SW480 (cell line): ENCODE measurements at regions not wholly inside any gene's neighbourhood (a gene's known extent, or its start where the extent isn't known, plus 50 kb on each side); places are given as distances from the start of the nearest gene placed in this dataset.
"Not testable (repeated sequence)": the region's sequence is repeated elsewhere in the genome, so short reads cannot be mapped to it uniquely, and the experiment has no call there.

Experiments
- DNase-seq: peaks from one replicate; pipeline ENCODE4 v3.0.0-alpha.2; 2016; ENCODE audit warnings: low spot score

DNA sequence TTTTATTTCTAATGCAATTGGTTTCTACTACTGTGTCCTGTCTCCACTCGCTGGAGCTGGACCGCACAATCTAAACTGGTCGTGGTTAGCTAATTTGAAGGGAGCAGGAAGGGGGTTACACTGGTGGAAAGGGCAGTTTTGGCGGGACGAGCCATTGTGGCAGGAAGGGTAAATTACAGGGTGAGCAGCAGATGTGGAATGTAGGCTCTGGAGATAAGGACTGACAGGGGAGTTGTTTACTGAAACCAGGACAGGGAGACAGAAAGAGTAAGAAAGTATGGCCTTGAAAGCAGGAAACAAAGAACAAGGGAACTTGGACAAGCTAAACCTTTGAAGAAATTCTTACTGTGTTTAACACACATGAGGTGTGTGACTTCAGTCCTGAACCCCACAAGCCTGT lies 147.8 kb downstream of the ATXN7L3B start:
- DNase-seq = no peak

DNA sequence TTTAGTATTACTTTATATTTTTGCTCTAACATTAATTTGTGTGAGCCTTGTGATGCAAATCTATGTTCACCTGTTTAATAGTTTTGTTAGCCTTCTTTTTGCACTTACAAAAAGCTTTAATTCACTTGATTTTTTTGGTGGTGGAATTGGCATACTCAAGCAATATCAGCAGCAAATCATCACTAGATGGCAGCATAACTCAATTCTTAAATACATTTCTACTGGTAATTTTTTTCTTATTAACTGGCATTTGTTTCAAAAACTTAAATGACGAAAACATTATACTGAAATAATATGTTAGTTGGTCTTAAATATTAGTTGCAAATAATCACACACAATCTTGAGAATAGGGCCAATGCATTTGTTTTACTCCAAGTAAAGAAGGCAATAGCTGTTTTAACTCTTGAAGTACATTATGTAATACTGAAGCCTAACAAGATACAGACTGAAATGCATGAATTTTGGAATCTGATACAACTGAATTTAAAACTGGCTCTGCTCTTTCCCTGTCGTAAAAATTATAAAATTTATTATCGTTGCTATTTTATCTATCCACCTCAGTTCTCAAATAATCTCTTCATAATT lies 151.5 kb downstream of the ATXN7L3B start:
- peak; percentile 35 for DNase-seq

DNA sequence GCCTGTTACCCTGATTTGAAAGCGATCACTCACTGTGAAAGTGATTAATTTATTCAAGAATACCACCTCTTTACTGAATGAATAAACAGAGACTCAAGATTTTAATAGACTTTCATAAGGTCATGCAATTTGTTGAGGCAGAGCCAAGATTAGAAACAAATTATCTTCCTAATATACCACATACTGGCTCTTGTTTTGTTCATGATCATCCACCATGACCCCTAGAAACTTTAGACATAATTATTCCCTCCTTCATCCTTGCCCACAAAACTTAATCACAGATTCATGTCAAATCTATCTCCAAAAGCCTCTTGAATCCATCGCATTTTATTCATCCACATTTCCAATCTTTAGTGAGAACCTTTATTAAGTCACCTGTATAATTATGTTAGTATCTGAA lies 152.3 kb downstream of the ATXN7L3B start:
- no peak for DNase-seq

DNA sequence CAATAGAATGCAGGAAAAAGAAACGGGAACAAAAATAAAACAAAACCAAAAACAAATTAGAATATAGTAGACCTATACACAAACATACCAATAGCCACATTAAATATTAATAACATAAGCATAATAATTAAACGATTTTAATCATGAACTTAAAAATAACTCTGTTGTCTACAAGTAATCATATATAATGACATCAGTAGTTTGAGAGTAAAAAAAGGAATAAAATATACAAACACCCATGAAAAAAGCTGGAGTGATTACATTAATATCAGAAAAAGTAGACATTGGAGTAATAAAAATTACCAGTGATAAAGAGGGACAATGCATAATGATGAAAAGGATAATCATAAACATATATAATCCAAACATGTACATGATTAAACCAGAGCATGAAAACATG lies 181.8 kb downstream of the ATXN7L3B start:
- DNase-seq = no peak

DNA sequence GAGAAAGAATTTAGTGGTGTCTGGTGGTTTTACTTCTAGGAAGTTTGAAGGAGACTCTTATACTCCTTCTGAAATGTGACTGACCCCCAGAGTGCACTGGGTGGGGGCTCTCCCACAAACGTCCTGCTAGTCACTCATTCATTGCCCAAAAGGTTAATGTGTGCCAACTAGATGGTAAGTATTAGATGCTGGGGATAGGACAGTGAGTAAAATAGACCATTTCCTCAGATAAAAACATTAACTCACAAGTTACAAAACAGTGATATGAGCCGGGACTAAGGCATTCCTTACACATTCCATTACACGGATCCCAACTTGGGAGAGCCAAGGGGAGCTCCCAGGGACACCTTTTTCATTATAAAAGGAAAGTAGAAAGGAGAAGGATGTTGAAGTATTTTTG lies 185.1 kb downstream of the ATXN7L3B start:
- no peak for DNase-seq

DNA sequence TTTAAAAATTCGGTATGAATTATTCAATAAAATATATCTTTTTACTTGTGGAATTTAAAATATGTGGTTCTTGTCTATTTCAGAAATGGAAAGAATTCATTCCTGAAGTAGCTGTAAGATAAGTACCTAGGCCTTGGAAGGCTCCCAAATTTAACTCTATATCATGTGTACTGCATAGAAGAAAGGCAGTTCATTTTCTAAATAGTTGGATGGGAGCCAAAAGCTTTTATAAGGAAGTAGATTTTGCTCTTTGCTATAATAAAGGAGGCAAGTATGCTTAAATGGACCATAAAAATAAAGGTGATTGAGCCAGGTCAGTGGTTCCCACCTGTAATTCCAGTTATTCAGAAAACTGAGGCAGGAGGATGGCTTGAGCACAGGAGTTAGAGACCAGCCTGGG lies 187.5 kb downstream of the ATXN7L3B start:
- no peak for DNase-seq

DNA sequence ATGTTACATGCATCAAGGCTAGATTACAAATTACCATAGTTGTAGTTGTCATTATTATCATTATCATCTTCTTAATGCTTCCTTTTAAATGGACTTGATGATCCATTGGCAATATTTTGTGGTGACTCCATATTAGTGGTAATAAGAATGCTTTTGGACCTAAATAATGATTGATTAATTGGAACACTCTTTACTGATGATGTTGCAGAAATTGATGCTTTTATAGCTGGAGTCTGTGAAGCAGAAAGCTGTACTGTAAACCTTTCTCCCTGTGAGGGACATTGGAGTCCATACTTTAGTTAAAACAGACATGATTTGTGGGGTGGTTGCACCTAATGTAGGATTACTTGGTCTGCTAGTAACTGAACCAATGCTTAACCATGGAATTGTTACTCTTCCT lies 190.4 kb downstream of the ATXN7L3B start:
- DNase-seq = no peak

DNA sequence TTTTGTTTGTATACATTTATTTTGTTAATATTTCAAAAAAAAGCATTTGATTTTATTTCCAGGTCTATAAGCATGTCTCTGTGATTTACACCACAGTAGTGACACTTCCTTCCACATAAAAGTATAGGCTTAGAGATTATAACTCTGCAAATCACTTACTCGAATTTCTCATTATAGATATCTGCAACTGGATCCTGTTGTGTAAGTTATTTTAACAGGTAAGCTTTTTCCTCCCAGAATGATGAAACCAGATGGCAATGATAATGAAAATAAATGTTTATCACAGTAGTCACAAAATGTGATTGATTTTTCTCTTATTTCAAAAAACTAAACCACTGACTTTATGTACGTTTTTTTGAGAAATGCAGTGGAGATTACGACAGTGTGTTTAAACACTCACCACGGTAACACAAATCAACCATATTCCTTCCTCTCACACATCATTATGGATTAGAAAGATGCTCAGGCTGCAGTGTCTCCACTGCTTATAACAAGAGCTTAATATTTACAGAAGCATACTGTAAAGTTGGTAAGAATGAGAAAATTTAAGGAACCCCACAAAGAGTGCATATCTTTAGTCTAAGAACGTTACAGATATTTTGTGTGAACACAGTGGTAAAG lies 194.6 kb downstream of the ATXN7L3B start:
- no peak for DNase-seq

DNA sequence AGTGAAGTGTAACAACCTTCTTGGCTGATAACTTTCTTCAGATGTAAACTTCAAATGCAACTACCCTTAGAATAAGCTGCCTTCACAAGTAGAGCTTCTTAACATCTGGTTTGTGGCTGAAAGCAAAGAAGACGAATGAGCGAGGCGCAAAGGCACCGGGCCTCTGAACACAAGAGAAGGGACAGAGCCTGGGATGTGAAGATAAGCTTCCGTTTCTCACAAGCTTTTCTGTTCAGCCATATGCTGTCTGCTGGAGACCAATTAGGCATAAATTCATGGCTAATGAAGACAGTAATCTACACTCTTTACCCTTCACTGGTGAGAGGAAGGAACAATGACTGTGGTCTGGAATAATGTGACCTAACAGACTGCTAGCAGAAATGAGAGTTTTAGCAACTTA lies 195.2 kb downstream of the ATXN7L3B start:
- no peak for DNase-seq

DNA sequence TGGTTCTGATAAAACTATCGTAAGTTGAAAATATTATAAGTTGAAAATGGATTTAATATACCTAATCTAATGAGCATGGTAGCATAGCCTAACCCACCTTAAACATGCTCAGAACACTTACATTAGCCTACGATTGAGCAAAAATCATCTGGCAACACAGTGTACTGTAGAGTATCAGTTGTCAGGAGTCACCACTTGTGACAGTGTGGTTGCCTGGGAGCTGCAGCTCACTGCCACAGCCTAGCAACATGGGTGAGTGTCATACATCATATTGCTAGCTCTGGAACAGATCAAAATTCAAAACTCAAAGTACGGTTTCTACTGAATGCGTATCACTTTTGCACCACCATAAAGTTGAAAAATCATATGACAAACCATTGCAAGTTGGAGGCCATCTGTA lies 203.5 kb downstream of the ATXN7L3B start:
- DNase-seq = no peak

DNA sequence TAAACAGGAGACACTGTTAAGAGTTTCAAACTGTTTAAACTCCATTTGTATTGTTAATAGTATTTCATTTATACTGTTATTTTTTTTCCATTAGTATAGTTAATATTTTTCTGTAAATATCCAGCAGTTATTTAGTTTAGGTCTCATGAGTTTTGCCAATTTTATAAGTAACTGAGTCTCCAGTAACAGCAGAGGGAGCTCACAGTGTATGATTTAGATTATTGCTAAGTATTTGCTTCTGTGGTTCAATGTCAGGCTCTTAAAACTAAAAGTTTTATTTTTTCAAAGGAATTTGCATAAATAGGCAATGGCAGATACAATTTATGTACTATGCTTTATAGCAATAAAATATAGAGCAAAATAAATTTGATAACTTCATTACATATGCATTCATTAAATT lies 209.7 kb downstream of the ATXN7L3B start:
- peak; percentile 0 for DNase-seq

DNA sequence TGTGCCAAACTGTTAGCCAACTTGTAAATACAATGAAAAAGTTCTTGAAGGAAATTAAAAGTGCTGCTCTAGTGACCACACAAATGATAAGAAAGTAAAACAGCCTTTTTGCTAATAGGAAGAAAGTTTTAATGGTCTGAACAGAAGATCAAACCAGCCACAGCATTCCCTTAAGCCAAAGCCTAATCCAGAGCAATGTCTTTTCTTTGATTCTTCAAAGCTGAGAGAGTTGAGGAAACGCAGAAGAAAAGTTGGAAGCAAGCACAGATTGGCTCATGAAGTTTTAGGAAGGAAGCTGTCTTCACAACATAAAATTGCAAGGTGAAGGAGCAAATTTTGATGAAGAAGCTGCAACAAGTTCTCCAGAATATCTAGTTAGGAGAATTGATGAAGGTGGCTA lies 213.8 kb downstream of the ATXN7L3B start:
- no peak for DNase-seq

DNA sequence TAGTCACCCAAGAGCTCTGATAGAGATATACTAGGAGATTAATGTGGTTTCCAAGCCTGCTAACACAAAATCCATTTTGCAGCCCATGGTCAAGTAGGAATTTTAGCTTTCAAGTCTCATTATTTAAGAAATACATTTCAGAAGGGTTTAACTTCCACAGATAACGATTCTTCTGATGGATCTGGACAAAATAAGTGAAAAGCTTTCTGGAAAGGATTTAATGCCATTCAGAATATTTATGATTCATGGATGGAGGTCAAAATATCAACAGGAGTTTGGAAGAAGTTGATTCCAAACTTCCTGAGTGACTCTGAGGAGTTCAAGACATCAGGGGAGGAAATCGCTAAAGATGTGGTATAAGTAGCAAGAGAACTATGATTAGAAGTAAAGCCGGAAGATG lies 214.6 kb downstream of the ATXN7L3B start:
- DNase-seq = no peak

DNA sequence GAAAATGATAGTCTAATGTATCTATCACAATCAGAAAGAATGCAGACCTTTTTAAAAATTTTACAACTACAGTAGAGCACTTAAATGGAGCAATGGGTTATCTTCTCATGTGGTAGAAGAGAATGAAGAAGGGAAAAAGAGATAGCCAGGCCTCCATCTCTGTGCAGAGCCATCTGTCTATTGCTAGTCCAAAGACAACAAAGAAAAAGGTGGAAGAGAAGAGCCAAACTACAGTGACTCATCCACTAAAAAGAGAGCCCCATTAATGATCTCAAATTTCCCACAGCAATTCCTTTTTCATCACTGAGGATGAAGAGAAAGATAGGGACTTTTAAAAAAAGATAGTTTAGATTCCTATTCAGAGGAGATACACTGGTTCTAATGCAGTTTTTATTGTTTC lies 232.9 kb downstream of the ATXN7L3B start:
- DNase-seq = no peak

DNA sequence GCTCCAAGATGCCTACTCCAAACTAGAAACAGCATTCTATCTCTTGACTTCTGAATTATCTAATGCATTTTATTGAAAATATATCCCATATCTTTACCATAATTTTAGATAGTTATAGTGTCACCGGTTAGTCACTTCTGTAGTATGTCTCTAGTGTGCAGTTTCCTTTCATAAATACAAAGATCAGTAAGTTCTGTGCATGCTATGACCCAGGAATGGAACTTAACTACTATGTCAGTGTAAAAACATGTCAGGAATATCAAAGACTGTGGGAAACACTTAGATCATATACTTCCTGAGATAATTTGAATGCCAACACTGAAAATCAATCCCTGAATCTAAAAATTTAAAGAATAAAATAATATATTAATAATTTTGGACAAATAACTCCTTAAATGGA lies 237.6 kb downstream of the ATXN7L3B start:
- no peak for DNase-seq

DNA sequence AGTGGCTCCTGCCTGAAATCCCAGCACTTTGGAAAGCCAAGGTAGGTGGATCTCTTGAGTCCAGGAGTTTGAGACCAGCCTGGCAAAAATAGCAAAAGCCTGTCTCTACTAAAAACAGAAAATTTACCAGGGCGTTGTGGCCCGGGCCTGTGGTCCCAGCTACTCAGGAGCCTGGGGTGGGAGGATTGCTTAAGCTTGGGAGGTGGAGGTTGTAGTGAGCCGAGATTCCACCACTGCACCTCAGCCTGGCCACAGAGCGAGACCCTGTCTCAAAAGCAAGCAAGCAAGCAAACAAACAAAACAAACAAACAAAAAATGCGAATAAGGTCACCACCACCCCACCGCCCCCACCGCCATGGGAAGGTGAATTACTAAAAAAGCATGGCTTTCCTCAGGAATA lies 238.7 kb downstream of the ATXN7L3B start:
- DNase-seq = no peak

DNA sequence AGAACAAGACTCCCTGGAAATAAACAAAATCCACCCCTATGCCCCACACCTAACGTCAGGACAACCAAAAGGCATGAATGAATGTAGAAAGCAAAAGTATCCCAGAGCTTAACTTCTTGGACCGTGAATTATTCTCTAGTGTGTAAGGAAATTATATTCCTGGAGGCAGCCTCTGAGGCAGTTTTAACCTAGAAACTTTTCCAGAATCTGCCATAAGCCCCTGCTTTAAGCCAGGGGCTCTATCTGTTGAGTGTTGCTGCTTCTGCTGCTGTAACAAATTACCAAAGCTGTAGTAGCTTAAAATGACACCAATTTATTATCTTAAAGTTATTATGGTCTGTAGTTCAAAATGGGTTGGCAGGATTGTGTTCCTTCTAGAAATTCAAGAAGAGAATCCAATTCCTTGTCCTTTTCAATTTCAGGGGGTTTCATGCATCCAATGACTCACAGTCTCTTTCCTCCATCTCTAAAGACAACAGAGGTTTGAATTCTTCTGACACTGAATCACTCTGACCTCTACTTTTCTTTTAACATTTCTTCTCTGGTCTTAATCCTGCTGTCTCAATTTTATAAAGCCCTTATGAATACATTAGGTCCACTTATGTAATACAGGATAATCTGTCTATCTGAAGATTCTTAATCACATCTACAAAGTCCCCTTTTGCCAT lies 242.7 kb downstream of the ATXN7L3B start:
- DNase-seq = no peak

DNA sequence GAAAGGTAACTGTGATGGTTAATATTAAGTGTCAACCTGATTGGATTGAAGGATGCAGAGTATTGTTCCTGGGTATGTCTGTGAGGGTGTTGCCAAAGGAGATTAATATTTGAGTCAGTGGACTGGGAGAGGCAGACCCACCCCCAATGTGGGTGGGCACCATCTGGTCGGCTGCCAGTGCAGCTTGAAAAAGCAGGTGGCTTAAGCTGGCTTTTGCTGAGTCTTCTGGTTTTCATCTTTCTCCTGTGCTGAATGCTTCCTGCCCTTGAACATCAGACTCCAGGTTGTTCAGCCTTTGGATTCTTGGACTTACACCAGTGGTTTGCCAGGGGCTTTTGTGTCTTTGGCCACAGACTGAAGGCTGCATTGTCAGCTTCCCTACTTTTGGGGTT lies 243.2 kb downstream of the ATXN7L3B start:
- DNase-seq = not testable (repeated sequence)

DNA sequence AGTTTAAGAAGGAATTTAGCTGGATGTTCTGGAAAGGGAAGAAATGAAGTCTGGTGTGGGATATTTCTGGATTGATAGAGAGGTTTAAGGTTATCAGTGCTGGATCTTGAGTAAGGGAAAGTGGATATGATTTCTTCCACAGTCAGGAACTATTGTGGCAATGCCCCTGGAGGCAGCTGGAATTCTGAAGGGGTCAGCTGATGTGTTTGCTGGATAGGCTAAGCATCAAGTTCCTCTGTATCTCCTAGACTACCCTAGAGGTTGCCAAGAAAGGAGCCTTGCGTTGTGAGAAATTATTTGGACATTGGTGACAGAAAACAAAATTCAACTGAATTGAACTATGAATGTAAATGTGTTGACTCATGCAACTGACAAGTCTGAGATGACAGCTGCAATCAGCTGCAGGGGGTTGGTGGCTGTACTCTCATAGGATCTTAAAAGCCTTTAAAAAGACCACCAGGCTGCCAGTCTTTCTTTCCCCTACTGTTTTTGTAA lies 244.4 kb downstream of the ATXN7L3B start:
- DNase-seq = no peak

DNA sequence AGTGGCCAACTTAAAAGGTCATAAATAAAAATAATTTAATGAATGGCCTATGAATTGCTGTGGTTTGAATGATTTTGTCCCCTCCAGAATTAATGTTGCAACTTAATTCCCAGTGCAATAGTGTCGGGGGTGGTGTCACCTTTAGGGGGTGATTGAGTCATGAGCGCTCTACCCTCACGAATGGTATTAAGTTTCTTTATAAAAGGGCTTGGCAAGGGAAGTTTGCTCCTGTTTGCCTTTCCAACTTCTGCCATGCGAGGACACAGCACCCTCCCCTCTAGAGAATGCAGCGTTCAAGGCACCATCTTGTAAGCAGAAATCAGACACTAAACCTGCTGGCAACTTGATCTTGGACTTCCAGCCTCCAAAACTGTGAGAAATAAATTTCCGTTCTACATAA lies 253.3 kb downstream of the ATXN7L3B start:
- no peak for DNase-seq

DNA sequence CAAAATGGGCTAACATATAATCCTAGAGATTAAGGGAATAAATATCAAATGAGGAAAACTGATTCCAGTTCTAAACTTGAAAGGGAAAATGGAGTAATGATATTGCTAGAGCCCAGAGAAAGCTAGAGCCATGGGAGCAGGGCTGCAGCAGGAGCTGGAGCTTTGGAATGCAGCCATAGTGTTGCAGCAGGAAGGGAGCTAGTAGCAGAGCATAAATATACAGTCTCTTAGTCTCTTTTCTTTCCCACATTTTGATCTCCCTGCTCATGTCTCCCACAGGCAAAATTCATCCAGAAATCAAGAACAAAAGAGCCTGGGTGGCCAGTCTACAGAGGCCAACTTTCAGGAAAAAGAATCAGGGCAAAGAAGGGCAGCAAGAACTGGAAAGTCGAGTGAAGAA lies 253.7 kb downstream of the ATXN7L3B start:
- DNase-seq = no peak

DNA sequence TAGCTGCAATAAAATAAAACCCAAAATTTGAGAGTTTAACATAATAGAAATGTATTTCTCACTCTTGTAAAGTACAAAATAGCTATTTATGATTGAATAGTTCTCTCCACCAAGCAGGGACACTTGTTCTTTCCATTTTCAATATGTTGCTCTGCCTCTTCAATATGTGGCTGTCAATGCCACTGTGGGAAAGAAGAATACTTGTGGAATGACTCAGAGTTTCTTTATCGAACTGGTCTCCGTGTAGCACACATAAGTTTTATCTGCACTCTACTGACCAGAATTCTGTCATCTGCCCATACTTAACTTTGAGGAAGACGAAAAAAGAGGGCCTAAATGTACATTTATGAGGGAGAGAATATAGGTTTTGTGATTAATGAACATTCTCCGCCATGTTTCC lies 256.9 kb downstream of the ATXN7L3B start:
- DNase-seq = peak; percentile 16

DNA sequence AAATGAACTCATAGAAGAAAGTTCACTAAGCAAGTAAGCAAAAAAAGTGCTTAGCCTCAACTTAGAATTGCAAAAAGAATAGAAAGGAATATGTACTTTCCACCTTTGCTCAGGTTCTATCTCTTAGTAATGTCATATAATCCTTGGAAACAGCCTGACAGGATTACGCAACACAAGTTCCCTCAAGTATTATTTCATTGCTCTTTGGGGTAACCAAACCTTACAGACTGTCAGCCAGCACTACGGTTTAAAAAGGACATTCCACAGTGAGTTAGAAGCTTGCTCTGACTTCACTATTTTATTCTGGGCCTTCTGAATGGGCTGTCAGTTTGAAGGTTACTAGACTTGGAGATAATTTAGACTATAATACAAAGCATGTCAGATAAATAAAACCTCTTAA lies 264.0 kb downstream of the ATXN7L3B start:
- DNase-seq = no peak
